ENCODE measurements at regions not wholly inside any gene's neighbourhood (a gene's known extent, or its start where the extent isn't known, plus 50 kb on each side); places are given as distances from the start of the nearest gene placed in this dataset.
"Not testable (repeated sequence)": the region's sequence is repeated elsewhere in the genome, so short reads cannot be mapped to it uniquely, and the experiment has no call there.

- Histone ChIP-seq H3K4me3 (no peak overlapping the region), H3K4me1 (ENCODE audit: control insufficient read depth in 5 of 5, insufficient read depth in 5 of 5, low read length in 5 of 5) (peaks cover 0 to 9% (median 5%) of the 10 kb centered on the region in 5 donors), H3K27me3 (ENCODE audit: control insufficient read depth in 3 of 3, insufficient read depth in 3 of 3, low read length in 2 of 3) (no peaks in the 10 kb centered on the region), H3K9me3 (ENCODE audit: control insufficient read depth in 4 of 4, insufficient read depth in 3 of 4, low read length in 3 of 4) (no peaks in the 10 kb centered on the region), H3K9ac (ENCODE audit: insufficient read depth in 1 of 2, low read length in 2 of 2) (no peak overlapping the region), H3K36me3 (ENCODE audit: control insufficient read depth in 4 of 4, insufficient read depth in 4 of 4, low read length in 4 of 4) (peaks cover 0 to 2% (median 0%) of the 10 kb centered on the region in 4 donors), H3K27ac (ENCODE audit: low read depth in 1 of 2, low read length in 1 of 2) (peak overlapping the region in 1 of 2 donors; percentile 7)
- TF ChIP-seq, protein P1, sequence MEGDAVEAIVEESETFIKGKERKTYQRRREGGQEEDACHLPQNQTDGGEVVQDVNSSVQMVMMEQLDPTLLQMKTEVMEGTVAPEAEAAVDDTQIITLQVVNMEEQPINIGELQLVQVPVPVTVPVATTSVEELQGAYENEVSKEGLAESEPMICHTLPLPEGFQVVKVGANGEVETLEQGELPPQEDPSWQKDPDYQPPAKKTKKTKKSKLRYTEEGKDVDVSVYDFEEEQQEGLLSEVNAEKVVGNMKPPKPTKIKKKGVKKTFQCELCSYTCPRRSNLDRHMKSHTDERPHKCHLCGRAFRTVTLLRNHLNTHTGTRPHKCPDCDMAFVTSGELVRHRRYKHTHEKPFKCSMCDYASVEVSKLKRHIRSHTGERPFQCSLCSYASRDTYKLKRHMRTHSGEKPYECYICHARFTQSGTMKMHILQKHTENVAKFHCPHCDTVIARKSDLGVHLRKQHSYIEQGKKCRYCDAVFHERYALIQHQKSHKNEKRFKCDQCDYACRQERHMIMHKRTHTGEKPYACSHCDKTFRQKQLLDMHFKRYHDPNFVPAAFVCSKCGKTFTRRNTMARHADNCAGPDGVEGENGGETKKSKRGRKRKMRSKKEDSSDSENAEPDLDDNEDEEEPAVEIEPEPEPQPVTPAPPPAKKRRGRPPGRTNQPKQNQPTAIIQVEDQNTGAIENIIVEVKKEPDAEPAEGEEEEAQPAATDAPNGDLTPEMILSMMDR (IDR thresholded peaks at IDR 0.05; ENCODE audit: control extremely low read depth, extremely low read depth), result no peak
- WGBS, 2 donors, result 17 to 47% methylated on average over 3 of the region's 3 CpGs
- no peak for ATAC-seq (ENCODE audit: insufficient read depth, low FRiP score)
- DNase-seq, result peak in 2 of 3 donors; percentile 15 to 32
Measured at GRCh38 chr14:71399057-71399487, 491.8 kb downstream of the PCNX1 start.

DNA sequence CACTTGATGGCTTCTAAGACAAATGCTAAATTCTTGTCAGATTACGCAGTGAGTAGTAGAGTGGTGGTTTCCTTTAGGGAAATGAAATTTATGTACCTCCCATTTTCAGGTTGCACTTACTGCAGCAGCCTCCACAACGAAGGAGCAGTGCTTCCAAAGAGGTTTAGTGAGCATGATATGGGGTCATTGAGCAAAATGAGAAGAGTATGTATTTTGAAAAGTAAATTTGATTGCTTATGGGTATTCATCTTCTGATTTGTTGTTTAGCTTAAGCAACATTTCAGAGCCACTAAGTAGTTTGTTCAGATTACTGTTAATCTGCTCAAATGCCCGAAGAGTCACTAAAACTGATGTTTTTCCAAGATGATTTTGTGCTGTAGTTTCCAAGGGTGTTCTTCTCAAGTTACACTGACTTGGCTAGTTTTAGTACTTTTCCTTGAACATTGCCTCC, 493.6 kb downstream of the PCNX1 start:
- TF ChIP-seq, protein P1 (IDR thresholded peaks at IDR 0.05; ENCODE audit: control extremely low read depth, extremely low read depth), result no peak
- 39 to 49% methylated on average over 3 of the region's 3 CpGs for whole genome bisulfite sequencing, 2 donors
- no peaks in the 10 kb centered on the region for H3K36me3 ChIP-seq (ENCODE audit: control insufficient read depth in 4 of 4, insufficient read depth in 4 of 4, low read length in 4 of 4)
- H3K9ac ChIP-seq (ENCODE audit: insufficient read depth in 1 of 2, low read length in 2 of 2), result no peak overlapping the region
- H3K27ac ChIP-seq (ENCODE audit: low read depth in 1 of 2, low read length in 1 of 2), result no peak overlapping the region
- H3K4me3 ChIP-seq, result no peak overlapping the region
- peaks cover 0 to 9% (median 5%) of the 10 kb centered on the region in 5 donors for H3K4me1 ChIP-seq (ENCODE audit: control insufficient read depth in 5 of 5, insufficient read depth in 5 of 5, low read length in 5 of 5)
- no peaks in the 10 kb centered on the region for H3K9me3 ChIP-seq (ENCODE audit: control insufficient read depth in 4 of 4, insufficient read depth in 3 of 4, low read length in 3 of 4)
- no peak for ATAC-seq (ENCODE audit: insufficient read depth, low FRiP score)
- peak in 2 of 3 donors; percentile 41 to 64 for DNase-seq
- no peaks in the 10 kb centered on the region for H3K27me3 ChIP-seq (ENCODE audit: control insufficient read depth in 3 of 3, insufficient read depth in 3 of 3, low read length in 2 of 3)

GRCh38 chr14:71402415-71402814, 495.2 kb downstream of the PCNX1 start:
- H3K27me3 ChIP-seq (ENCODE audit: control insufficient read depth in 3 of 3, insufficient read depth in 3 of 3, low read length in 2 of 3); H3K9ac ChIP-seq (ENCODE audit: insufficient read depth in 1 of 2, low read length in 2 of 2); H3K9me3 ChIP-seq (ENCODE audit: control insufficient read depth in 4 of 4, insufficient read depth in 3 of 4, low read length in 3 of 4); DNase-seq; H3K4me3 ChIP-seq; ATAC-seq (ENCODE audit: insufficient read depth, low FRiP score); H3K36me3 ChIP-seq (ENCODE audit: control insufficient read depth in 4 of 4, insufficient read depth in 4 of 4, low read length in 4 of 4); H3K27ac ChIP-seq (ENCODE audit: low read depth in 1 of 2, low read length in 1 of 2); H3K4me1 ChIP-seq (ENCODE audit: control insufficient read depth in 5 of 5, insufficient read depth in 5 of 5, low read length in 5 of 5): not testable (repeated sequence)
- 99% methylated on average over 3 of the region's 3 CpGs for WGBS, 2 donors

DNA sequence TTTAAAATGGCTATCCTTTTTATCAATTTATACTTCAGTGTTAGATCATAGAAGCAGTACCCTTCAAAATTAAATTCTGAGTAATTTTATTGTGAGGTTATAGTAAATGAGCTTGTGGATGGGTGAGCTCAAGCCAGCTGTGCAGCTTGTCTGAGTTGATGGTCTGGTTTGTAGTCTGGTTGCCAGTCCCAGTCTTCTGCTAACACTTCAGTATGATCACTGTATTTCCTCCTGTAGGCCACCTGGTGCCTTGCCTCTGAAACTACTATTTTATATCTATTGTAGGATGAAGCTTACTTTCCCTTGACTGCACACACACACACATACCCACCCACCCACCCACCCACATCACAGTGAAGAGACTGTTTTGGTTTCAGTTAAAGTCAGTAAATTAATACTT, 496.4 kb downstream of the PCNX1 start:
- Histone ChIP-seq H3K27me3 (ENCODE audit: control insufficient read depth in 3 of 3, insufficient read depth in 3 of 3, low read length in 2 of 3) (no peaks in the 10 kb centered on the region), H3K9me3 (ENCODE audit: control insufficient read depth in 4 of 4, insufficient read depth in 3 of 4, low read length in 3 of 4) (no peaks in the 10 kb centered on the region), H3K4me1 (ENCODE audit: control insufficient read depth in 5 of 5, insufficient read depth in 5 of 5, low read length in 5 of 5) (peaks cover 0 to 9% (median 0%) of the 10 kb centered on the region in 5 donors), H3K4me3 (no peak overlapping the region), H3K9ac (ENCODE audit: insufficient read depth in 1 of 2, low read length in 2 of 2) (no peak overlapping the region), H3K27ac (ENCODE audit: low read depth in 1 of 2, low read length in 1 of 2) (no peak overlapping the region), H3K36me3 (ENCODE audit: control insufficient read depth in 4 of 4, insufficient read depth in 4 of 4, low read length in 4 of 4) (no peaks in the 10 kb centered on the region)
- DNase-seq (no peak), ATAC-seq (ENCODE audit: insufficient read depth, low FRiP score) (no peak)
- TF ChIP-seq, protein P1 (IDR thresholded peaks at IDR 0.05; ENCODE audit: control extremely low read depth, extremely low read depth), result no peak

All from lung (tissue), 11 donors.